ENCODE measurements at regions not wholly inside any gene's neighbourhood (a gene's known extent, or its start where the extent isn't known, plus 50 kb on each side); places are given as distances from the start of the nearest gene placed in this dataset.

- TF ChIP-seq CTCF (conservative IDR thresholded peaks at IDR 0.05) (no peak), EZH2 (IDR thresholded peaks at IDR 0.05; ENCODE audit: low read depth) (no peak)
Observed at GRCh38 chr13:84571264-84571663, 689.0 kb upstream of the SLITRK1 start.

Data from PC-9 (cell line).